ENCODE measurements at regions not wholly inside any gene's neighbourhood (a gene's known extent, or its start where the extent isn't known, plus 50 kb on each side); places are given as distances from the start of the nearest gene placed in this dataset.

- TF ChIP-seq CTCF (IDR thresholded peaks at IDR 0.05) (no peak), EZH2 (IDR thresholded peaks at IDR 0.05; ENCODE audit: borderline replicate concordance, insufficient read depth, low read depth, low read length, poor library complexity, severe bottlenecking) (no peak)
Measured at GRCh38 chr3:4033296-4033695, 234.1 kb downstream of the LRRN1 start.

Data from B cell (primary cell).